Neuron (in vitro differentiated cells): ENCODE measurements at regions not wholly inside any gene's neighbourhood (a gene's known extent, or its start where the extent isn't known, plus 50 kb on each side); places are given as distances from the start of the nearest gene placed in this dataset.
A peak's percentile ranks its signal among the peaks of the same experiment; 100 is the strongest.

Source experiments
- H2AFZ ChIP-seq: one replicate; pipeline ENCODE4 v1.6.1; 2013; ENCODE audit warnings: low read depth, mild to moderate bottlenecking, inconsistent platforms, low read length, moderate library complexity
- H3K27me3 ChIP-seq: one replicate; pipeline ENCODE4 v1.6.1; 2013; ENCODE audit warnings: low read length; ENCODE audit not compliant: insufficient read depth
- H3K36me3 ChIP-seq: one replicate; pipeline ENCODE4 v1.6.1; 2013; ENCODE audit warnings: low read length; ENCODE audit not compliant: insufficient read depth
- H3K4me1 ChIP-seq: one replicate; pipeline ENCODE4 v1.6.1; 2013; ENCODE audit warnings: low read length; ENCODE audit not compliant: insufficient read depth
- H3K4me3 ChIP-seq: 2 replicates; pipeline ENCODE4 v1.5.1; 2013; ENCODE audit warnings: mild to moderate bottlenecking, low read length, moderate library complexity
- H3K9me3 ChIP-seq: one replicate; pipeline ENCODE4 v1.6.1; 2013; ENCODE audit warnings: low read length

DNA sequence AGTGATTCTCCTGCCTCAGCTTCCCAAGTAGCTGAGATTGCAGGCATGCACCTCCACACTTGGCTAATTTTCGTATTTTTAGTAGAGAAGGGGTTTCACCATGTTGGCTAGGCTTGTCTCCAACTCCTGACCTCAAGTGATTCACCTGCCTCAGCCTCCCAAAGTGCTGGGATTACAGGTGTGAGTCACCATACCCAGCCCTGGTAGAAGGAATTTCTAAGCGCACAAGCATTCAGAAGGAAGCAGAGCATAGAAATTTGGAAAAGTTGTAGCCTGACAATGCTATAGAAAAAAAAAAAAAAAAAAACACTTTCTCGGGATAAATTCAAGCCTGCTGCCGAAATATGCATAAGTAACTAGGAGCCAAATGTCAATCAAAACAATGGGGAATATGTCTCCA lies 249.4 kb downstream of the GRB14 start:
- H3K4me1 ChIP-seq, result no peaks in the 10 kb centered on the region
- no peak overlapping the region for H3K4me3 ChIP-seq
- H3K36me3 ChIP-seq, result no peaks in the 10 kb centered on the region
- H3K27me3 ChIP-seq, result no peaks in the 10 kb centered on the region
- H2AFZ ChIP-seq, result no peak overlapping the region
- no peaks in the 10 kb centered on the region for H3K9me3 ChIP-seq

GRCh38 chr2:164369366-164369765 lies 251.9 kb downstream of the GRB14 start:
- Histone ChIP-seq H2AFZ (no peak overlapping the region), H3K9me3 (no peaks in the 10 kb centered on the region), H3K27me3 (no peaks in the 10 kb centered on the region), H3K4me1 (no peaks in the 10 kb centered on the region), H3K4me3 (no peak overlapping the region), H3K36me3 (no peaks in the 10 kb centered on the region)

DNA sequence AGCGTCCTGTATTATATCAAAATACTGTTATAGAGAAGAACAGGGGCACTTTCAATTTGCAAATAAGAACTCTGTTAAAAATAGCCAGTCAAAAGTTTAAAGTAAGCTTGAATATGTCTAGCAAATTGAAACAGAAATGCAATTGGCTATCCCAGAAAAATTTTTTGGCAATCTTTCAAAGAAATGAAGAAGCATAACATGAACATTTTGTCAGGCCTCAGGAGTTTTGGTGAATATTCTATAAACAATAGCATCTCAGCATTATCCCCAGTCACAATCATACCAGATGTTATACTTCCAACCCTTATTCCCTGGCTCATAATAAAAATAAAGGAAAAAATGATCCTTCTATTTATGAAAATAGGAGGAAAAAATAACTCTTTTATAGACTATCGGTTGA lies 252.4 kb downstream of the GRB14 start:
- no peak overlapping the region for H3K4me3 ChIP-seq
- no peaks in the 10 kb centered on the region for H3K9me3 ChIP-seq
- H3K4me1 ChIP-seq, result no peaks in the 10 kb centered on the region
- H2AFZ ChIP-seq, result no peak overlapping the region
- no peaks in the 10 kb centered on the region for H3K27me3 ChIP-seq
- no peaks in the 10 kb centered on the region for H3K36me3 ChIP-seq

DNA sequence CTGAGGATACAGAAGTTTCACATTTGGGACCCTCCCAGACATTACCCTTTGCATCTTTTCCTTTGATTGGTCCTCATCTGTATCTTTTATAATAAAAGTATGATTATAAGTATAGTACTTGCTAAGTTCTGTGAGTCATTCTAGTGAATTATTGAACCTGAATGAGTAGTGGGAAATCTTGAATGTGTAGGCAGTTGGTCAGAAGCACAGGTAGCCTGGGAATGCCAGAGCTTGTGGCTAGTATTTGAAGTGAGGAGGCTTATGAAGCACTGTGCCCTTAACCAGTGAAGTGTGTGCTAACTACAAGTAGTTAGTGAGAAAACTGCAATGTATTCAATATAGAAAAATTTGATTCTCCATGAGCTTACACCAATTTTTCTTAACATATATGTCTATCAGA lies 257.6 kb downstream of the GRB14 start:
- Histone ChIP-seq H3K4me3 (no peak overlapping the region), H3K36me3 (no peaks in the 10 kb centered on the region), H3K4me1 (no peaks in the 10 kb centered on the region), H3K9me3 (no peaks in the 10 kb centered on the region), H3K27me3 (no peaks in the 10 kb centered on the region), H2AFZ (no peak overlapping the region)

DNA sequence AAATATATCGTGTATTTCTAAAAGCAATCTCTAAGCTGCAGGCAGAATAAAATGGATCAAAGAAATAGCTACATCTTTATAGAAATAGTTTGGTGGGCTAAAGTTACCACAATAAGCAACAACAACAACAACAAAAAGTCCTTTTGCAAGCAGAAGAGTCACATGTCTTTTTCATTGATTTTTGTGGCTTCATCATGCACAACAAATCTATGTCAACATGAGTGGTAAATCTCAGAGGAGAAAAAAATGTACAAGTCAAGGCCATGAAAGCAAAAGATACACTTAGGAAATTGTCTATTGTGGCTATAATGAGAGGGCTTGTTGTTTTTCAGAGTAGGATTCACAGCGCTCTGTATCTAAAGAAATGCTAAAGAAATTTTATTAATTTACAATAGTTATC lies 269.7 kb downstream of the GRB14 start:
- H3K9me3 ChIP-seq, result no peaks in the 10 kb centered on the region
- H3K4me1 ChIP-seq, result no peaks in the 10 kb centered on the region
- H3K36me3 ChIP-seq, result no peaks in the 10 kb centered on the region
- H3K4me3 ChIP-seq, result no peak overlapping the region
- H2AFZ ChIP-seq, result no peak overlapping the region
- no peaks in the 10 kb centered on the region for H3K27me3 ChIP-seq

GRCh38 chr2:164335947-164336346 lies 285.3 kb downstream of the GRB14 start:
- Histone ChIP-seq H3K36me3 (no peaks in the 10 kb centered on the region), H3K4me1 (no peaks in the 10 kb centered on the region), H2AFZ (no peak overlapping the region), H3K4me3 (no peak overlapping the region), H3K27me3 (no peaks in the 10 kb centered on the region), H3K9me3 (no peaks in the 10 kb centered on the region)

- Histone ChIP-seq H3K4me3 (no peak overlapping the region), H3K4me1 (no peaks in the 10 kb centered on the region), H2AFZ (no peak overlapping the region), H3K27me3 (no peaks in the 10 kb centered on the region), H3K9me3 (no peaks in the 10 kb centered on the region), H3K36me3 (no peaks in the 10 kb centered on the region)
Measured at GRCh38 chr2:164335128-164335527, 286.2 kb downstream of the GRB14 start.

- Histone ChIP-seq H3K4me1 (no peaks in the 10 kb centered on the region), H3K9me3 (peaks cover 2% of the 10 kb centered on the region), H2AFZ (no peak overlapping the region)
Measured at GRCh38 chr2:164328310-164328709, 293.0 kb downstream of the GRB14 start.

GRCh38 chr2:164323978-164324377 lies 297.3 kb downstream of the GRB14 start:
- H2AFZ ChIP-seq, result no peak overlapping the region
- H3K9me3 ChIP-seq, result peaks cover 2% of the 10 kb centered on the region

More at GRCh38 chr2:164328310-164328709, 293.0 kb downstream of the GRB14 start:
- no peak overlapping the region for H3K4me3 ChIP-seq
- no peaks in the 10 kb centered on the region for H3K27me3 ChIP-seq
- H3K36me3 ChIP-seq, result no peaks in the 10 kb centered on the region

DNA sequence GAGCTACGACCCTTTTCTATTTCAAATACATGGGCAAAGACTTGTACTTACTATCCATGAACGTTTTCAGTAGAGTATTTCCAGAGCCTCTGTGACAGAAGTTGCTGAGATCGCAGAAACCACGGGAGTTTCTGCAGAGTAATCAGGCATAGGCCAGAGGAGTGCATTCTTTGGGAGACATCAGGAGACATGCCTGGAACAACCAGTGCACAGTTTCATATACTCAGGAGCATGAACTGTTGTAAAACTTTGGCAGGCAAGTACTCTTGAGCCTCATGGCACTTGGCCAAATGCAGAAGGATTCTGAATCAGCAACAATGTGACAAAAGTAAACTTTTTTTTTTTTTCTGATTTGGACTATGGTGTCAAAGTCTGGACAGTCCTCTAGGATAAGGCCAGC lies 307.1 kb downstream of the GRB14 start:
- Histone ChIP-seq H3K36me3 (no peaks in the 10 kb centered on the region), H3K27me3 (no peaks in the 10 kb centered on the region), H2AFZ (peak overlapping the region; percentile 26), H3K4me1 (peaks cover 3% of the 10 kb centered on the region), H3K4me3 (no peak overlapping the region), H3K9me3 (no peaks in the 10 kb centered on the region)

More at GRCh38 chr2:164323978-164324377, 297.3 kb downstream of the GRB14 start:
- no peaks in the 10 kb centered on the region for H3K4me1 ChIP-seq
- no peaks in the 10 kb centered on the region for H3K27me3 ChIP-seq
- no peaks in the 10 kb centered on the region for H3K36me3 ChIP-seq
- no peak overlapping the region for H3K4me3 ChIP-seq

DNA sequence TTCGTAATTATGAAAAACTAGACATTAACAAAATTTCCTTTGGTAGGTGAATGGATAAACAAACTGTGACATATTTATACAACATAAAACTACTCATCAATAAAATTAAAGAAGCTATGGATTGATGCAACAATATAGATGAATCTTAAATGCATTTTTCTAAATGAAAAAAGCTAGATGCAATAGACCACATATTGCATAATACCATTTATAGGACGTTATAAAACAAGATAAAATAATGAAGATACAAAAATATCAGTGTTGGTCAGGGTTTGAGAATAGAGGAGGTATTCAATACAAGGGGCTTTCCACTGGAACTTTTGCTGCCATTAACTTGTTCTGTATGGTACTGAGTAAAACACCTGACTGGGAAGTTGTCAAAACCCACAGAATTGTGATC lies 314.4 kb downstream of the GRB14 start:
- Histone ChIP-seq H3K4me3 (no peak overlapping the region), H2AFZ (no peak overlapping the region), H3K9me3 (no peaks in the 10 kb centered on the region), H3K27me3 (no peaks in the 10 kb centered on the region), H3K36me3 (no peaks in the 10 kb centered on the region), H3K4me1 (peaks cover 3% of the 10 kb centered on the region)

- Histone ChIP-seq H3K4me3 (no peak overlapping the region), H3K4me1 (no peaks in the 10 kb centered on the region), H3K9me3 (no peaks in the 10 kb centered on the region), H3K27me3 (no peaks in the 10 kb centered on the region), H3K36me3 (no peaks in the 10 kb centered on the region), H2AFZ (no peak overlapping the region)
Measured at GRCh38 chr2:164302786-164303185, 318.5 kb downstream of the GRB14 start.

DNA sequence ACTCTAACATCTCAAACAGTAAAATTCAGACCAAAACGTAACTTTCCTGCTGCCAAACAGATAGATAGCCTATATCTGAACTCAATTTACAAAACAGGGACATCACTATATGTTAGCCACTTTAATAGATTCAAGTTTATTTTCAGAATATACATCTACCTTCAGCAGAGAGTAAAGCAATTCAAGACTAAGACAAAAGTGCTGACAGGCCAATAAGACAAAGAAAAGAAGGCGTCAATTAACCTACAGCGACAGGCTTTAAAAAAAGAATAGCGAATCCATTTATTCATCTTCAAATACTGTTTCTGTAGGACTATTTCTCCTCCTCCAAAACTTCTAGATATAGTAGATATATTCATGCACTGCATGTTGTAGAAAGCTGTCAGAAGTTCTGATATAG lies 333.0 kb downstream of the GRB14 start:
- Histone ChIP-seq H3K36me3 (no peaks in the 10 kb centered on the region), H3K27me3 (no peaks in the 10 kb centered on the region), H3K9me3 (no peaks in the 10 kb centered on the region), H3K4me1 (no peaks in the 10 kb centered on the region), H2AFZ (no peak overlapping the region), H3K4me3 (no peak overlapping the region)

GRCh38 chr2:164287056-164287455 lies 334.2 kb downstream of the GRB14 start:
- H3K4me1 ChIP-seq, result no peaks in the 10 kb centered on the region
- H3K9me3 ChIP-seq, result no peaks in the 10 kb centered on the region
- no peaks in the 10 kb centered on the region for H3K27me3 ChIP-seq
- H3K36me3 ChIP-seq, result no peaks in the 10 kb centered on the region
- H2AFZ ChIP-seq, result no peak overlapping the region
- H3K4me3 ChIP-seq, result no peak overlapping the region
